A673 (cell line): ENCODE measurements at regions not wholly inside any gene's neighbourhood (a gene's known extent, or its start where the extent isn't known, plus 50 kb on each side); places are given as distances from the start of the nearest gene placed in this dataset.

Experiments
- BruUV-seq: library from RNA; stranded (reverse); fragments of 400-500 nt; replicated peaks from 2 replicates; lab custom pipeline; 2021; lab: Mats Ljungman, UMichigan
- CTCF ChIA-PET: fragments of 300-600 bp; sonication (Branson Sonifier 250); formaldehyde crosslinking; loops from one replicate; lab custom pipeline; 2022; ENCODE audit warnings: antibody characterized with exemption; lab: Charles Lee
- POLR2A ChIA-PET: fragments of 300-600 bp; sonication (Branson Sonifier 250); formaldehyde crosslinking; loops from one replicate; lab custom pipeline; 2022; ENCODE audit warnings: antibody characterized with exemption; ENCODE audit not compliant: low non-redundant PET; lab: Charles Lee
- DNase-seq: peaks from one replicate; pipeline ENCODE4 v3.0.0-alpha.2; 2015; ENCODE audit warnings: low spot score
- H3K27ac ChIP-seq: fragments of 200-600 bp; sonication (generic); 2 replicates; pipeline ENCODE4 v1.5.1; 2016; ENCODE audit warnings: mixed run types, low read depth, mild to moderate bottlenecking, mixed read lengths, antibody characterized with exemption, low read length; ENCODE audit not compliant: poor library complexity, severe bottlenecking
- H3K27me3 ChIP-seq: fragments of 200-600 bp; sonication (generic); replicated peaks from 2 replicates; pipeline ENCODE4 v1.6.1; 2017; ENCODE audit warnings: mixed run types, low read depth, mild to moderate bottlenecking, mixed read lengths, antibody characterized with exemption, low read length; ENCODE audit not compliant: insufficient read depth, poor library complexity
- H3K36me3 ChIP-seq: fragments of 200-600 bp; sonication (generic); 2 replicates; pipeline ENCODE4 v1.6.1; 2016; ENCODE audit warnings: mixed run types, mild to moderate bottlenecking, mixed read lengths, antibody characterized with exemption, low read length; ENCODE audit not compliant: insufficient read depth, poor library complexity, severe bottlenecking
- H3K4me1 ChIP-seq: fragments of 200-600 bp; sonication (generic); 2 replicates; pipeline ENCODE4 v1.6.1; 2017; ENCODE audit warnings: mixed run types, mild to moderate bottlenecking, mixed read lengths, antibody characterized with exemption, low read length; ENCODE audit not compliant: insufficient read depth, poor library complexity, severe bottlenecking
- H3K4me3 ChIP-seq: fragments of 200-600 bp; sonication (generic); 2 replicates; pipeline ENCODE4 v1.5.1; 2016; ENCODE audit warnings: low read depth, mixed run types, mild to moderate bottlenecking, mixed read lengths, low read length; ENCODE audit not compliant: poor library complexity, severe bottlenecking
- H3K9me3 ChIP-seq: fragments of 200-600 bp; sonication (generic); 2 replicates; pipeline ENCODE4 v1.6.1; 2016; ENCODE audit warnings: mixed run types, low read depth, mild to moderate bottlenecking, mixed read lengths, antibody characterized with exemption, low read length; ENCODE audit not compliant: poor library complexity, severe bottlenecking
- CTCF ChIP-seq: fragments of 300-800, 200-600 bp; sonication (generic); conservative IDR thresholded peaks from 2 replicates; pipeline ENCODE4 v1.5.1; 2017; ENCODE audit warnings: low read depth, mild to moderate bottlenecking, antibody characterized with exemption, low read length, moderate library complexity, mixed read lengths
- EZH2 ChIP-seq: fragments of 200-600 bp; sonication (generic); IDR thresholded peaks from 2 replicates; pipeline ENCODE4 v1.6.1; 2017; ENCODE audit warnings: borderline replicate concordance, low read depth, mild to moderate bottlenecking, mixed read lengths, antibody characterized with exemption, low read length; ENCODE audit not compliant: poor library complexity, severe bottlenecking
- intact Hi-C: fragments of 100-400 bp; cut with micrococcal nuclease; formaldehyde crosslinking; loops from one replicate; pipeline ENCODE4 v1.10.0; 2022; ENCODE audit not compliant: unreplicated experiment

GRCh38 chr9:7284117-7284516 lies 515.5 kb downstream of the DMAC1 start:
- intact Hi-C loops, result no loop called here
- BruUV-seq, result no TSS peak

GRCh38 chr9:7273575-7273974 lies 515.8 kb downstream of the KDM4C start:
- intact Hi-C loops, result loop anchor here (5.0 kb wide), 1 partner anchor 264 kb away; no protein-coding TSS in a partner anchor
- CTCF ChIA-PET, result no interaction called here
- Histone ChIP-seq H3K4me3 (no peak overlapping the region), H3K9me3 (no peaks in the 10 kb centered on the region), H3K4me1 (no peaks in the 10 kb centered on the region), H3K36me3 (no peaks in the 10 kb centered on the region), H3K27me3 (peaks cover 30% of the 10 kb centered on the region), H3K27ac (no peak overlapping the region)
- no TSS peak for BruUV-seq
- POLR2A ChIA-PET, result no interaction called here
- TF ChIP-seq CTCF (peak; percentile 51), EZH2 (no peak)
- DNase-seq, result peak; percentile 27

More at GRCh38 chr9:7284117-7284516, 515.5 kb downstream of the DMAC1 start:
- no peak overlapping the region for H3K27ac ChIP-seq
- ChIA-PET POLR2A (no interaction called here), CTCF (no interaction called here)
- no peaks in the 10 kb centered on the region for H3K36me3 ChIP-seq
- no peak for DNase-seq
- peaks cover 4% of the 10 kb centered on the region for H3K27me3 ChIP-seq
- H3K4me1 ChIP-seq, result no peaks in the 10 kb centered on the region
- H3K4me3 ChIP-seq, result no peak overlapping the region
- TF ChIP-seq EZH2 (no peak), CTCF (no peak)
- H3K9me3 ChIP-seq, result no peaks in the 10 kb centered on the region

- ChIA-PET POLR2A (no interaction called here), CTCF (no interaction called here)
- Histone ChIP-seq H3K27ac (no peak overlapping the region), H3K4me3 (no peak overlapping the region), H3K36me3 (no peaks in the 10 kb centered on the region), H3K9me3 (no peaks in the 10 kb centered on the region), H3K4me1 (no peaks in the 10 kb centered on the region), H3K27me3 (peaks cover 26% of the 10 kb centered on the region)
- intact Hi-C loops, result no loop called here
- TF ChIP-seq EZH2 (no peak), CTCF (no peak)
- no peak for DNase-seq
- BruUV-seq, result no TSS peak
These were observed 509.3 kb downstream of the KDM4C start for GRCh38 chr9:7266911-7267595.
